ENCODE measurements at regions not wholly inside any gene's neighbourhood (a gene's known extent, or its start where the extent isn't known, plus 50 kb on each side); places are given as distances from the start of the nearest gene placed in this dataset.

DNA sequence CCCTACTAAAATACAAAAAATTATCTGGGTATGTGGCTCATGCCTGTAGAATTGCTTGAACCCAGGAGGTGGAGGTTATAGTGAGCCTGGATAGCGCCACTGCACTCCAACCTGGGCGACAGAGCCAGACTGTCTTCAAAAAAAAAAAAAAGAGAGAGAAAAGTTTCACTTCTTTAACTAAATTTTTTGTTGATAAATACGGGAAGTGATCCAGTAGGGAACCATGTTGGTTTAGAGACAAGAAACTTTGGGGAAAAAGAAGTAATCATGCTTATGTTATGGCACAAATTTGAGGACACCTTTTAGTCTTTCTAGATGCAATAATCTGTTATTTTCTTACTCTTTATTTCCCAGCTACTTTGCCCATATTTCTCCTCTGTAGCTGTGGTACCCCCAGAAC lies 309.7 kb downstream of the TYW1 start:
- TF ChIP-seq, protein P1, sequence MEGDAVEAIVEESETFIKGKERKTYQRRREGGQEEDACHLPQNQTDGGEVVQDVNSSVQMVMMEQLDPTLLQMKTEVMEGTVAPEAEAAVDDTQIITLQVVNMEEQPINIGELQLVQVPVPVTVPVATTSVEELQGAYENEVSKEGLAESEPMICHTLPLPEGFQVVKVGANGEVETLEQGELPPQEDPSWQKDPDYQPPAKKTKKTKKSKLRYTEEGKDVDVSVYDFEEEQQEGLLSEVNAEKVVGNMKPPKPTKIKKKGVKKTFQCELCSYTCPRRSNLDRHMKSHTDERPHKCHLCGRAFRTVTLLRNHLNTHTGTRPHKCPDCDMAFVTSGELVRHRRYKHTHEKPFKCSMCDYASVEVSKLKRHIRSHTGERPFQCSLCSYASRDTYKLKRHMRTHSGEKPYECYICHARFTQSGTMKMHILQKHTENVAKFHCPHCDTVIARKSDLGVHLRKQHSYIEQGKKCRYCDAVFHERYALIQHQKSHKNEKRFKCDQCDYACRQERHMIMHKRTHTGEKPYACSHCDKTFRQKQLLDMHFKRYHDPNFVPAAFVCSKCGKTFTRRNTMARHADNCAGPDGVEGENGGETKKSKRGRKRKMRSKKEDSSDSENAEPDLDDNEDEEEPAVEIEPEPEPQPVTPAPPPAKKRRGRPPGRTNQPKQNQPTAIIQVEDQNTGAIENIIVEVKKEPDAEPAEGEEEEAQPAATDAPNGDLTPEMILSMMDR (IDR thresholded peaks at IDR 0.05; ENCODE audit: low read length), result no peak
- TF ChIP-seq EZH2phosphoT487 (IDR thresholded peaks at IDR 0.05; ENCODE audit: low read length), result no peak
- TF ChIP-seq EZH2 (optimal IDR thresholded peaks at IDR 0.05; ENCODE audit: low read depth, low read length), result no peak
